Stimulated activated CD4-positive, alpha-beta T cell treated with anti-CD3 and anti-CD28 coated beads, Interleukin-4, amount 100 ng/mL, for 24 hours (primary cell): ENCODE measurements at regions not wholly inside any gene's neighbourhood (a gene's known extent, or its start where the extent isn't known, plus 50 kb on each side); places are given as distances from the start of the nearest gene placed in this dataset.
"Not testable (repeated sequence)": the region's sequence is repeated elsewhere in the genome, so short reads cannot be mapped to it uniquely, and the experiment has no call there.

ENCODE experiments used
- DNase-seq: peaks from one replicate; pipeline ENCODE4 v3.0.0-alpha.2; 2020

- DNase-seq = no peak
These were observed 126.6 kb downstream of the HNRNPD start for GRCh38 chr4:82247171-82247570.

GRCh38 chr4:82241534-82241933 is 132.3 kb downstream of the HNRNPD start:
- DNase-seq = no peak

- no peak for DNase-seq
These were observed 133.4 kb downstream of the HNRNPD start for GRCh38 chr4:82240410-82240809.

GRCh38 chr4:82237142-82237541 is 136.6 kb downstream of the HNRNPD start:
- DNase-seq = not testable (repeated sequence)

- DNase-seq = no peak
These were observed 138.4 kb downstream of the HNRNPD start for GRCh38 chr4:82235346-82235745.

GRCh38 chr4:82232891-82233290 is 140.9 kb downstream of the HNRNPD start:
- DNase-seq = no peak

- DNase-seq = no peak
These were observed 142.0 kb downstream of the HNRNPD start for GRCh38 chr4:82231806-82232205.

- DNase-seq = no peak
These were observed 143.5 kb downstream of the HNRNPD start for GRCh38 chr4:82230306-82230705.

GRCh38 chr4:82225030-82225429 is 148.8 kb downstream of the HNRNPD start:
- no peak for DNase-seq

GRCh38 chr4:82223715-82224114 is 150.1 kb downstream of the HNRNPD start:
- DNase-seq = peak; percentile 9

- DNase-seq = no peak
These were observed 154.4 kb downstream of the HNRNPD start for GRCh38 chr4:82219346-82219745.

- DNase-seq = no peak
These were observed 155.6 kb downstream of the HNRNPD start for GRCh38 chr4:82217986-82218715.

- DNase-seq = no peak
These were observed 157.6 kb downstream of the HNRNPD start for GRCh38 chr4:82216219-82216618.

GRCh38 chr4:82215800-82216199 is 158.0 kb downstream of the HNRNPD start:
- DNase-seq = no peak

GRCh38 chr4:82215039-82215438 is 158.8 kb downstream of the HNRNPD start:
- DNase-seq = no peak

- DNase-seq = no peak
These were observed 160.0 kb downstream of the HNRNPD start for GRCh38 chr4:82213485-82214417.

GRCh38 chr4:82201805-82202641 is 171.8 kb downstream of the HNRNPD start:
- DNase-seq = peak; percentile 66

GRCh38 chr4:82201303-82201702 is 172.5 kb downstream of the HNRNPD start:
- DNase-seq = no peak

- DNase-seq = no peak
These were observed 173.7 kb downstream of the HNRNPD start for GRCh38 chr4:82200046-82200445.

GRCh38 chr4:82194329-82194728 is 179.5 kb downstream of the HNRNPD start:
- no peak for DNase-seq

GRCh38 chr4:82192017-82192673 is 181.6 kb downstream of the HNRNPD start:
- DNase-seq = no peak

GRCh38 chr4:82181789-82182188 is 192.0 kb downstream of the HNRNPD start:
- no peak for DNase-seq

- no peak for DNase-seq
These were observed 201.6 kb downstream of the HNRNPD start for GRCh38 chr4:82172186-82172585.
